WERI-Rb-1 (cell line): ENCODE measurements at regions not wholly inside any gene's neighbourhood (a gene's known extent, or its start where the extent isn't known, plus 50 kb on each side); places are given as distances from the start of the nearest gene placed in this dataset.

Experiments
- DNase-seq: peaks from one replicate; pipeline ENCODE4 v3.0.0-alpha.2; 2020
- H3K27ac ChIP-seq: fragments of 250-450 bp; sonication (Bioruptor Pico); 2 replicates; pipeline ENCODE4 v1.5.1; 2020; ENCODE audit warnings: mild to moderate bottlenecking, moderate library complexity
- H3K27me3 ChIP-seq: fragments of 250-450 bp; sonication (Bioruptor Pico); 2 replicates; pipeline ENCODE4 v1.5.1; 2021; ENCODE audit warnings: mild to moderate bottlenecking, low read depth, moderate library complexity; ENCODE audit not compliant: insufficient read depth, severe bottlenecking
- H3K36me3 ChIP-seq: fragments of 250-450 bp; sonication (Bioruptor Pico); 2 replicates; pipeline ENCODE4 v1.5.1; 2020; ENCODE audit warnings: mild to moderate bottlenecking, moderate library complexity
- H3K4me3 ChIP-seq: 2 replicates; pipeline ENCODE4 v1.5.1; 2011; ENCODE audit warnings: low read depth, mild to moderate bottlenecking, control low read depth, low read length
- H3K9me3 ChIP-seq: fragments of 250-450 bp; sonication (Bioruptor Pico); 2 replicates; pipeline ENCODE4 v1.5.1; 2021; ENCODE audit warnings: mild to moderate bottlenecking, moderate library complexity; ENCODE audit not compliant: severe bottlenecking
- CTCF ChIP-seq: IDR thresholded peaks from 2 replicates; pipeline ENCODE4 v1.5.1; 2011; ENCODE audit warnings: low read depth, mild to moderate bottlenecking, control low read depth, inconsistent platforms, low read length

- no peak overlapping the region for H3K4me3 ChIP-seq
- no peak overlapping the region for H3K27ac ChIP-seq
- no peaks in the 10 kb centered on the region for H3K27me3 ChIP-seq
- H3K36me3 ChIP-seq = no peaks in the 10 kb centered on the region
- no peak for DNase-seq
- peak; percentile 37; the same call in 1 of the 2 replicates for TF ChIP-seq CTCF
- no peaks in the 10 kb centered on the region for H3K9me3 ChIP-seq
Observed at GRCh38 chr4:140309124-140309870, 64.1 kb upstream of the SCOC start.

GRCh38 chr4:140308366-140309123, 64.9 kb upstream of the SCOC start:
- Histone ChIP-seq H3K27ac (no peak overlapping the region), H3K4me3 (no peak overlapping the region), H3K36me3 (no peaks in the 10 kb centered on the region), H3K27me3 (no peaks in the 10 kb centered on the region), H3K9me3 (no peaks in the 10 kb centered on the region)
- DNase-seq = no peak
- no peak for TF ChIP-seq CTCF

- no peak for DNase-seq
- Histone ChIP-seq H3K27me3 (no peaks in the 10 kb centered on the region), H3K36me3 (no peaks in the 10 kb centered on the region), H3K9me3 (no peaks in the 10 kb centered on the region), H3K4me3 (no peak overlapping the region), H3K27ac (no peak overlapping the region)
- TF ChIP-seq CTCF = no peak
Observed at GRCh38 chr4:140305053-140305452, 68.4 kb upstream of the SCOC start.

- H3K9me3 ChIP-seq = no peaks in the 10 kb centered on the region
- H3K27ac ChIP-seq = no peak overlapping the region
- H3K27me3 ChIP-seq = no peaks in the 10 kb centered on the region
- H3K36me3 ChIP-seq = no peaks in the 10 kb centered on the region
- no peak for DNase-seq
- H3K4me3 ChIP-seq = no peak overlapping the region
- TF ChIP-seq CTCF = no peak
Observed at GRCh38 chr4:140304346-140304745, 69.1 kb upstream of the SCOC start.

GRCh38 chr4:140302151-140302859, 71.1 kb upstream of the SCOC start:
- Histone ChIP-seq H3K9me3 (no peaks in the 10 kb centered on the region), H3K4me3 (no peak overlapping the region), H3K36me3 (no peaks in the 10 kb centered on the region), H3K27ac (no peak overlapping the region), H3K27me3 (no peaks in the 10 kb centered on the region)
- no peak for DNase-seq
- TF ChIP-seq CTCF = no peak
